ENCODE measurements at regions not wholly inside any gene's neighbourhood (a gene's known extent, or its start where the extent isn't known, plus 50 kb on each side); places are given as distances from the start of the nearest gene placed in this dataset.

DNA sequence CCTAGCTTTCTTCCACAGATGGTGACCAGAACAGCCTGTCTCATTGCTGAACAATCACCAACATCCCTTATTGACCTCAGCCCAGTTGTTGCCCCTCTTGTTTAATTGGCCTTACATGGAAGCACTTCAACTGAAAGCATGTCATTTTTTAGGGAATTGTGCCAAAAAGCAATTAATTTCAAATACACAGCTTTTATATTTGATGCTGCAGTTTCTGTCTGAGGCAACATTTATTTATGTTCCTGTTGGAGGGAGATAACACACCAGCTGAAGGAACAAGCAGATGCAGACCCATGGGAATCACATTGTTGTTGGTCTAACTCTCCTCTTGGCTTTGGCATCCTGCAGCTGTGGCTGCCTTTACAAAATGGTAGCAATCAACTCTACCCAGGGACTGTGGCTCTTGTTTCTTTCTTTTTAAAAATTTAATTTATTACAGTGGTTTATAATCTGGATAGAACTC, 498.1 kb upstream of the RGMA start:
- no peak for TF ChIP-seq POLR2A (IDR thresholded peaks at IDR 0.05)
- TF ChIP-seq, protein P1, sequence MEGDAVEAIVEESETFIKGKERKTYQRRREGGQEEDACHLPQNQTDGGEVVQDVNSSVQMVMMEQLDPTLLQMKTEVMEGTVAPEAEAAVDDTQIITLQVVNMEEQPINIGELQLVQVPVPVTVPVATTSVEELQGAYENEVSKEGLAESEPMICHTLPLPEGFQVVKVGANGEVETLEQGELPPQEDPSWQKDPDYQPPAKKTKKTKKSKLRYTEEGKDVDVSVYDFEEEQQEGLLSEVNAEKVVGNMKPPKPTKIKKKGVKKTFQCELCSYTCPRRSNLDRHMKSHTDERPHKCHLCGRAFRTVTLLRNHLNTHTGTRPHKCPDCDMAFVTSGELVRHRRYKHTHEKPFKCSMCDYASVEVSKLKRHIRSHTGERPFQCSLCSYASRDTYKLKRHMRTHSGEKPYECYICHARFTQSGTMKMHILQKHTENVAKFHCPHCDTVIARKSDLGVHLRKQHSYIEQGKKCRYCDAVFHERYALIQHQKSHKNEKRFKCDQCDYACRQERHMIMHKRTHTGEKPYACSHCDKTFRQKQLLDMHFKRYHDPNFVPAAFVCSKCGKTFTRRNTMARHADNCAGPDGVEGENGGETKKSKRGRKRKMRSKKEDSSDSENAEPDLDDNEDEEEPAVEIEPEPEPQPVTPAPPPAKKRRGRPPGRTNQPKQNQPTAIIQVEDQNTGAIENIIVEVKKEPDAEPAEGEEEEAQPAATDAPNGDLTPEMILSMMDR (IDR thresholded peaks at IDR 0.05): no peak
